HG02970 (cell line): ENCODE measurements at regions not wholly inside any gene's neighbourhood (a gene's known extent, or its start where the extent isn't known, plus 50 kb on each side); places are given as distances from the start of the nearest gene placed in this dataset.
"Not testable (repeated sequence)": the region's sequence is repeated elsewhere in the genome, so short reads cannot be mapped to it uniquely, and the experiment has no call there.

Experiments
- ATAC-seq: cut with Tn5 transposase; IDR thresholded peaks from one replicate; pipeline ENCODE4 v1.9.1; 2021; ENCODE audit warnings: mild to moderate bottlenecking, moderate library complexity, moderate number of reproducible peaks; ENCODE audit not compliant: unreplicated experiment, low FRiP score

DNA sequence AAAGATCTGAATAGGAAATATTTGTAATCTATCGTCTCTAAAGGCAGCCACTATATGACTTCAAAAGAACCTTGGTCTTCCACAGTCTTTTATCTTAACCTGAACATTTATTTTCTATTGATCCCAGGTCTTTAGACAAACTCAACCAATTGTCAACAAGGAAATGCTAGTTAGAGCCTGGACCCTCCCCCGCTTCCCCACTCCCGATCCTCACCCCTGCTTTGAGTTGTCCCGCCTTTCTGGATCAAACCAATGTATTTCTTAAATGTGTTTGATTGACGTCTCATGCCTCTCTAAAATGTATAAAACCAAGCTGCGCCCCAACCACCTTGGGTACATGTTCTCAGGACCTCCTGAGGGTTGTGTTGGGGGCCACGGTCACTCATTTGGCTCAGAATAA is 506.6 kb downstream of the RPIA start:
- ATAC-seq, result not testable (repeated sequence)

DNA sequence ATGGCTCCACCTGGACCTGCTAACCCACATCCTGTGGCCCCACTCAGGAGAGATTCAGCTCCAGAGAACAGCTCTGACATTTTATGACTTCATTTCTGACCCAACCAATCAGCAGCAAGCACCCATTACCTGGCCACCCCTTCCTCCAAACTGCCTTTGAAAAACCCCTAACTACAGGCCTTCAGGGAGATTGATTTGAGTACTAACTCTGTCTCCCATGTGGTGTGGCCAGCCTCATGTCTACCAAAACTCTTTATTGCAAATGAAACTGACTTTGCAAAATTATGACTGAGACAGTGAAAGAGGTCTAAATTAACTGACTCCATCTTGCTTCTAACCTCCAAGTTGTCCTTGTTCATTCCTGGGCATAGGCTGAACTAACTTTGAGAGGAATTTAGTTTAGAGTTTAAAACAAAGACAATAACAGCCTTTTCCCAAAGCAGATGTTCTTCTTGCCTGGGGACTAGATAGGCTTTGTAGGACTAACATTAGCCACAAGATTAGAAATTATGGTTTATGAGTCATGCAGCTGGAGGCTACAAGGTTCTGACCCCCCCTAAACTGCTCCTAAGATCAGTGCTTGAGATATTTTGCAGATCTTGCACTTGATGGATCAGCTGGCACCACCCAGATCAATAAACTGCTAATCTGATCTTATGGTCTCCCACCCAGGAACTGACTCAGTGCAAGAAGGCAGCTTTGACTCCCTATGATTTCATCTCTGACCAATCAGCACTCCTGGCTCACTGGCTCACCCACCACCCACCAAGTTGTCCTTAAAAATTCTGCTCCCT is 508.2 kb downstream of the RPIA start:
- not testable (repeated sequence) for ATAC-seq

DNA sequence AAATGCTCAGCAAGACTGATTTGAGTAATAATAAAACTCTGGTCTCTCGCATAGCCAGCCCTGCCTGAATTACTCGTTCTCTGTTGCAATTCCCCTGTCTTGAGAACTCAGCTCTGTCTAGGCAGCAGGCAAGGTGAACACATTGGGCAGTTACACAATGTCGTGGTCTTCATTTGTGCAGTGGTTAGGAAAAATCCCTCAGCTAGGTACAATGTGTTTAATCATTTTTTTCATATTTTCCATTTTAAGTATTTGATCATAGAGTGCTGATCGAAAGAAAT is 508.7 kb downstream of the RPIA start:
- not testable (repeated sequence) for ATAC-seq

DNA sequence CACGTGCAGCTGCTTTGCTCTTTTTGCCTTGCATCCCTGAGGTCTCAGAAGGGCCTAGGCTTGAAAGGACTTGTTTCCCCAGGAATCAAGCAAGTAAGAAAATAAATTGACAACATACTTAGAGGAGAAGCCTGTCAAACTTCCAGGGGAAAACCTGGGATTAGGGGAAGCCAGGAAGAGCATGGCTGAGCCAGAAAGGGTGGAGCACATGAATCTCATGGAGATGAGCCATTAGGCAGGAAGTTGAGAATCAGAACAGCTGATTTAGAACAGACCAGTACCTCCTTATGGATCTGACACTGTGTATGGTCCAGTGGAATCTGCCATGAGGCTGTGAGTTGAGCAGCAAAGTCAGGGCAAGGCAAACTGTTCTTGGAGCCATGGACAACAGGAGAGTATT is 511.0 kb downstream of the RPIA start:
- ATAC-seq, result not testable (repeated sequence)

DNA sequence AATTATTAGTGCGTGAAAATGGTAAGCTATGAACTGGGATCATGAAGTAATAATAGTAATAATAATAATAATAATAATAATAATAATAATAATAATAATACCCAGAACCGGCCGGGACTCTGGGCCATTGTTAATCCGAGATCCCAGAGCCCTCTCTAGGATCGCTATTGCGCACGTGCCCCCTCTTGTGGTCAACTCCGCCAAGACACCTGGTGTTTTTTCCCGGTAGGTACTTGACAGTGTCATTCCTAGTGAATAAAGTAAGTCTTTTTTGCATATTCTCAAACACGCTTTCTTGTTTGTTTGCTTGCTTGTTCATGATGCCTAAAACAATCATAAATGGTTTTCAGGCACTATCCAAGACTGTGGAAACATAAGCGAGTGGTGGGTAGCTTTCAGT is 513.7 kb downstream of the RPIA start:
- ATAC-seq, result peak; percentile 65

DNA sequence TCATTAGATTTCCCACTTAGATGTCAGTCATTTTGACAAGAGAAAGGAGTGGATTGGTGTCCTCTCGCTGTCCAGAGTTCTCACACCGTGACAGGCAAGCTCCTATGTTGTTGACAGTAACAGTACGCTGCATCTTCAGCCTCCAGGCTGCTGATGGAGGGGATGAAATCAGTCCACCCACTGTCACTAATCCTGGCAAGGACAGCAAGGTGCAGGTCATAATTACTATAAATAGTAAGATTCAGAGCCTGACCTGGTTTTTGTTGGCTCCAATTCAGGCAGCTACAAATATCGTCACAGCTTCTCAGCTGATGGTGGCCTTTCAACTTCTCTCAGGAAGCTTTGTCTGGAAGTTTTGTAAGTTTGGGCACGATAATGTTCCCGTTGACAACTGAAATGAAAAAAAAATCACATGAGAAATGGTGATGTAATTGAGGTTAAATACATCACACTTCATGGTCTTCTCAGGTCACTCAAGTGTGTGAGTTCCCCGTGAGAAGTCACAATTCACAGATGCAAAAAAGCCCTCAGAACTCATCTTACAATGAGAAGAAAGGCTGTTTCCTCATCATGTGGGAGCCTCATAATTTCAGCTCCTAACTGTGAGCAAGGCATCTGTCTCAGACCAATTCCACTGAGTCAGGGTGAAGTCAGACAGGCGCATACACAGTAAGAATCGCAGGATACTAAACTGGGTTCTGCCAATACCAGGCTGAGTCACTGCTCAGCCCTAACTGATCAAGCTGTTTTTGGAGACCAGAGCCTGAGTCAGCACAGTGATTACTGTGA is 516.9 kb downstream of the RPIA start:
- peak; percentile 50 for ATAC-seq

DNA sequence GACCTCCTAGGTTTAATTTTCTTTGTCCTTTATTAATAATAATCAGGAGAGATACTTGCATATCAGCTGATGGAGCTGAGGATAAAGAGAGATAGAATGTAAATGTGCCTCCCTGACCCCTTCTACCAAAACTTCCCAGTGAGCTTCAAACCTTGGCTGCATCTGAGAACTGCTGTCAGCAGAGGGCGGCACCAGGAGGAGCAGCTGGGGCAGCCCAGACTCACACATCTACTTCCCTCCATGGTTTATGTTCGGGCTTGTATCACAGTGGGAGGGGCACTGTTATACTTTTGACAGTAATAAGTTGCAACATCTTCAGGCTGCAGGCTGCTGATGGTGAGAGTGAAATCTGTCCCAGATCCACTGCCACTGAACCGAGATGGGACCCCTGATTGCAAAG is 521.7 kb downstream of the RPIA start:
- ATAC-seq, result not testable (repeated sequence)

DNA sequence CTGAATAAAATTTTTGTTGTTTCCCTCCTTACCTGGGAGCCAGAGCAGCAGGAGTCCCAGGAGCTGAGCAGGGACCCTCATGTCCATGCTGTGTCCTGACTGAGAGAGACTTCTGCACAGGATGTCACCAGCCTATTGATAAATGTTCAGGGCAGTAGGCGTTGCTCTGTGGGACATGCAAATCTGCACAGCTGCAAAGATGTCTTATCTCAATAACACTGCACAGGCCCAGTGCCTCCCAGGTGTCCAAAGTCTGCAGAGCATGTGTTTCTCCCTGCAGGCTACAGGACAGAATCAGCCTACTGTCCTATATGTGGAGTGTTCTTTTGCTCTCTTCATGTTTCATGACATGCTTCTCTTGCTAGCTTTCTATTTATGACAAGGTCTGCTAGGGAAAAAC is 522.3 kb downstream of the RPIA start:
- ATAC-seq, result not testable (repeated sequence)

DNA sequence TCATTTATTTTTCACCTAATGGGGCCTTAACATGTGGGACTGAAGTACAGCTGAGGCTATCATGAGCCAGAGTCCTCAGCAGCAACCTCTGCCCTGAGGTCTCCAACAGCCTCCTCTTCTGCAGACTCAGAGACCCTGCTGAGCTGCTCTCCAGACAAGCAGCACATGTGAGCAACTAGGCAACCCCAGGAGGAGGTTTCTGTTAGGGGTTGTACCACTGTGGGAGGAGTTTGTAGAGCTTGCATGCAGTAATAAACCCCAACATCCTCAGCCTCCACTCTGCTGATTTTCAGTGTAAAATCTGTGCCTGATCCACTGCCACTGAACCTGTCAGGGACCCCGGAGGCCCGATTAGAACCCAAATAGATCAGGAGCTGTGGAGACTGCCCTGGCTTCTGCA is 530.0 kb downstream of the RPIA start:
- ATAC-seq, result not testable (repeated sequence)

DNA sequence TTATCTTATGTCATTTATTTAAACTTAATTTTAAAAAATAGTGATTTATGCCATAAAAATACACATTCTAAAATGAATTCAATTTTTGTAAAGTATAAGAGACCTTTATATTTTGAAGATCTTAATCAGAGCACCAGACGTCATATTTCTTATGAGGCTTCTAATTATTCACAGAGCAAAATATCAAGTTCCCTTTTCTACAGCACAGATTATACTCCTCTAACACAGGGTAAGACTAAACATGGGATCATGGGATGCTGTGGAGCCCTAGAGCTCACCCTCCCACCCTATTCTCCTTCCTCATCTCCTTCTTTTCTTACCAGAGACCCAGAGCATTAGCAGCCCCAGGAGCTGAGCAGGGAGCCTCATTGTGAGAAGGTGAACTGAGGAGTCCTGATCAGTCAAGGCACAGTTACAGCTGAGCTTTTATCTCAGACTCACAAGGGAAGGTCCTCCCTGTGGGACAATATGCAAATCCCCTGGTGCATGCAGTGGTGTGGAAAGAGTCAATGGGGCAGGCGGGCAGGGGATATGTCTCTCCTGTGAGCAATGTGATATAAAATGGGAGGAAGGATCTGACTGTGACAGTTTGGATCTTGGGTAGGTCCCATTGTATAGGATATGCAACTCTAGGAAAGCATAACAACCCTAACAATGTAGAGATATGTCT is 530.7 kb downstream of the RPIA start:
- ATAC-seq, result not testable (repeated sequence)

DNA sequence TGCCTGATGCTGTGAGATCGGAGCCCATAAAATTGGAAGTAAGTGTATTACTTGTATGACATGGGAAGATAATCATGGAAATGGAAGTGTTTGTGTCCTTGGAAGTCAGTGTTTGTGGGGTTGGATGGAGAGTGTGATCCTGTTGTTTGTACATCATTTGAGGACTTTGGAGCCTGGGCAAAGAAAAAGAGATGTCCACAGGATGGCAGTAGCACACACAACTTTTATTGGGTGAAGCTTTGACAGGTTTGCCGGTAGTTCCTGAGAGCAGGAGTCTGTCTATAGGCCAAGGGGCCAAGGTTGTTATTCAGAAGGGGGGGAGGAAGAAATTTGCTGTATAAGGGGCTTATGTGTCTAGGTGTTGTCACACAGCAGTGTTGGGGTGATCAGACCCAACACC is 533.3 kb downstream of the RPIA start:
- not testable (repeated sequence) for ATAC-seq

DNA sequence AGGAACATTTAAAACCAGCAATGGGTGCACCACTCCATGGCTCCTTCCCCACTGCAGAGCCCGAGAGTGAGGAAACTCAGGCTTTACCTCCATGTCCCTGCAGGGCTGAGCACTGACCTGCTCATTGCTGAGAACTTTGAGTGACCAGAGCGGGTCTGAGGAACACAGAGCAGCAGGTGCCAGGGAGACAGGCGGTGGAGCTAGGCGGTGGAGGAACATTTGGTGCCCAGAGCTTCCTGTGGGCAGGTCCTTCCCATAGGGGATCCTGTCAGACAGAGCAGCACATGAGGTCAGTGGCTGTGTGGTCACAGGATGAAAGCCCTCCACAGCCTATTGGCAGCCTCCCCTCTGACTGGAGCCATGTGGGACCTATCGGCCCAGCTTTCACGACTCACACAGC is 538.5 kb downstream of the RPIA start:
- ATAC-seq, result not testable (repeated sequence)

DNA sequence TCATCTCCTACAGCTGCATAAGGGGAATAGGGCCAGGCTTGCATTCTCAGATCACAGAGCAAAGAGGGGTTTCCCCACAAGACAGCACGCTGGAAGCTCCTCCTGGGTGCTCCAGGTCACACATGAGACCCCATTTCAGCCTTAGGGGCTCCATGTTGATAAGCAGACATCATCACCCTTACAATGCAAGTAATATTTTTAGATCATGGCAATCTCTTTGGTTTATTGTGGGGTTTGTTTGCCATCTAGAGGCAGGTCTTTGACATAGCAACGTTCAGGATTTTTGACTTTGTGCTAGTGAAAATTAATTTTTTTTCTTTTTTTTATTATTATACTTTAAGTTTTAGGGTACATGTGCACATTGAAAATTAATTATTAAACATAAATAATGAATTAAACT is 539.8 kb downstream of the RPIA start:
- not testable (repeated sequence) for ATAC-seq

DNA sequence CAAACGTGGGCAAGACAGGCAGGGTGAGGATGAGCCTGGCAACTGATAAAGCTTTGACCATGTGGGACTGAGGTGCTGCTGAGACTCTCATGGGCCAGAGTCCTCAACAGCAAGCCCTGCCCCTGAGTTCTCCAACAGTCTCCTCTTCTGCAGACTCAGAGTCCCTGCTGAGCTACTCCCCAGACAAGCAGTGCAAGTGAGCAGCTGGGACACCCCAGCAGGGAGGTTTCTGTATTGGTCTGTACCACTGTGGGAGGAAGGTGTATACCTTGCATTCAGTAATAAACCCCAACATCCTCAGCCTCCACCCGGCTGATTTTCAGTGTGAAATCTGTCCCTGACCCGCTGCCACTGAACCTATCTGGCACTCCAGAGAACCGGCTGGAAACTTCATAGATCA is 542.5 kb downstream of the RPIA start:
- ATAC-seq, result not testable (repeated sequence)

DNA sequence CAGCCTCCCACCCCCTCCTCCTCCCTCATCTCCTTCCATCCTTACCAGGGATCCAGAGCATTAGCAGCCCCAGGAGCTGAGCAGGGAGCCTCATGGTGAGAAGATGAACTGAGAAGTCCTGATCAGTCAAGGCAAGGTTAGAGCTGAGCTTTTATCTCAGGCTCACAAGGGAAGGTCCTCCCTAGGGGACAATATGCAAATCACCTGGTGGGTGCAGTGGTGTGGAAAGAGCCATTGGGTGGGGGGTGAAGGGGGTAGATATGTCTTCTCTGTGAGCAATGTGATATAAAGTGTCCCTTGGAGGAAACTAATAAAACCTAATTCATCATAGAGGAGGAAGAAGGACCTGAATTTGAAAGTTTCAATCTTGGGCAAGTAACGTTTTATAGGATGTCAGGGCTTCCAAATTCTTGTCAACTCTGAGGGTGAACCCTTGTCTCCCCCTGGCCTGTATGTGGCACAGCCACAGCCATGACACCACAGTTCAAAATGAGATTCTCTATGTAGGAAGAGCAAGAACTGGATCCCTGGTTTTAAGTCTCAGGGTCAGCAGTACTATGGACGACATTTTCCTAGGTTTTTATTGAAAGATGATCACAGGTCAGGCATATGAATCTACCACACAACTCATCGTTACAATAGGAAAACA is 543.5 kb downstream of the RPIA start:
- ATAC-seq, result not testable (repeated sequence)

DNA sequence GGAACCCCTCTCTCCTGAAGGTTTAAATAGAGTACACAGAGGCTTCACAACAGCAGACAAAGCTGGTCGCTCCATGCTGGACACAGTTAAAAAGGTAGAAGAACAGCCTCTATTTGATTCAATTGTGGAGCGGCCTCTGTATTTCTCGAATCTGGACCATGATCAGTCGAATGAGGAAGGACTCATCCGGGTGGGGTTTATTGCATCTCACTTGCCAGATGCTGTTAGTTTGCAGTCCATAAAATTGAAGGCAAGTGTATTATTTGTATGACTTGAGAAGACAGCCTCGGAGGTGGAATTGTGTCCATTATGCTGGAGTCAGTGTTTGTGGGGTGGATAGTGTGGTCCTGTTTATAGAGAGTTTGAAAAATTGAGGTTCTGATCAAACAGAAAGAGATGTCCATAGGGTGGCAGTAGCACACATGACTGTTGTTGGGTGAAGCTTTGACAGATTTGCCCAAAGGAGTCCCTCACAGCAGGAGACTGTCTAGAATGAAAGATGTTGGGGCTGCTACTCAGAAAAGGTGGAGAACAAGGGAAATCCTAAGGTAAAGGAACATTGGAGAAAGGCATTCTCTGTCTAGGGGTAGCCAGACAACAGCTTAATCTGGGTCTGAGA is 545.5 kb downstream of the RPIA start:
- not testable (repeated sequence) for ATAC-seq

DNA sequence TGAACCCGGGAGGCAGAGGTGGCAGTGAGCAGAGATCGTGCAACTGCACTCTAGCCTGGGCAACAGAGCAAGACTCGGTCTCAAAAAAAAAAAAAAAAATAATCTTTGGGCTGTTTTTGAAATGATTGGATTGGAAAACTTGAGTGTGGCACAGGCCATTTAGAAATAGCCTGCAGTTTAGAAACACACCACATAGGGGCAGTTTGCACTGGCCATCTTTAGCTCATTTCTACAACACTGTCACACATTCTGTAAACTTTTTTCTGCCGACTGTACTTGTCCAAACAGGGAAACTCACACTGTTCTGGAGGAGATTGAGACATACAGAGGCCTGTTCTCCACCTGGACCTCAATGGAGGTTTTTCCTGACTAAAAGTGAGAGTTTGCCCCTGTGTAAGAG is 546.3 kb downstream of the RPIA start:
- ATAC-seq, result not testable (repeated sequence)

DNA sequence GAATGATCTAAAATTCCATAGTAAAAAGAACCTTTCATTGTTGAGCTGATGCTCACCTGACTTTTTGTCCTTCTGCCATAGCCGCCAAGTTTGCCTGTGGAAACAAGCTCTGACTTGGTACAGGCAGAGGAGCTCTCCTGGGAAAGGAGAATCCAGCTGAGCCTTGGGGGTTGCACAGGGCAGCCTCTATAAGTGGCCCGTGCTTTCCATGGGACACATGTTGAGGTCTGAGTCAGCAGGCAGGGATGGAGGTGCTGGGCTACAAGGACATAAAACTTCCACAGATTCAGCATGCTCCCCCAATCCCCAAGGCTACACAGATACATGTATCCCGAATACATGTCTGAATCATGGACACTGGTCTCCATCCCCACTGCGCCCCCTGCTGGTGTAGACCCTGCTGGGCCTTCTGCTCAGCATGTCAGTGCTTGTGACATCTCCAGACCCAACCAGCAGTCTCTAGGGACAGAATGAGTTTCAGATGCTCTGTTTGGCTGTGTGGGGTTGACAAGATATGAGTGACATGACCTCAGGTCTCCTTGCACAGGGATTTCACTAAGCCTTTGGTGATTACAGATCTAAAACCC is 551.7 kb downstream of the RPIA start:
- peak; percentile 68 for ATAC-seq

DNA sequence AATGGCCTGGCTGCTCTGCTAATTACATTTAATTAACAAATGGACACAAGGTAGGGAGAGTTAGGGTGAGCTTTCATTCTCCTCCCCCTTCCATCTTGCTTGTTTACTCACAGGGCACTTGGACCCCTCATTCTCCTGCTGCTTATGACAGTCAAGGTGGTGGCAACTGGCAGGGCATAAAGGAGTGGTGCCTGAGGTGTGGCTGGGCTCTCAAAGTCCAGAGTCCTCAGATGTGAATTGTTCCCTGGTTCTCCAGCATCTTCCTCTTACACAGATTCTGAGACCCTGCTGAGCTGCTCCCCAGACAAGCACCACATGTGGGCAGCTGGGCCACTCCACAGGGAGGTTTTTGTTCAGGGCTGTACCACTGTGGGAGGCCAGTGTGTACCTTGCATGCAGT is 552.9 kb downstream of the RPIA start:
- not testable (repeated sequence) for ATAC-seq

DNA sequence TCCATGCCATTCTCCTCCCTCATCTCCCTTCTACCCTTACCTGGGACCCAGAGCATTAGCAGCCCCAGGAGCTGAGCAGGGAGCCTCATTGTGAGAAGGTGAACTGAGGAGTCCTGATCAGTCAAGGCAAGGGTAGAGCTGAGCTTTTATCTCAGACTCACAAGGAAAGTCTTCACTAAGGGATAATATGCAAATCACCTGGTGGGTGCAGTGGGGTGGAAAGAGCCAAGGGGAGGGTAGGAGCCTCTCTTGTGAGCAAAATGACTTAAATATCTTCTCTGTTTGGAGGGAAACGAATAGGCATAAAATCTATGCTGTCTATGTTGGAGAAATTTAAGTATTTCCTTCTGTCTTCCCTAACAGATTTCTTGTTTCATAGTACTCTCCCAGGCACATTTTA is 554.0 kb downstream of the RPIA start:
- ATAC-seq, result not testable (repeated sequence)
